ENCODE measurements at regions not wholly inside any gene's neighbourhood (a gene's known extent, or its start where the extent isn't known, plus 50 kb on each side); places are given as distances from the start of the nearest gene placed in this dataset.
A peak's percentile ranks its signal among the peaks of the same experiment; 100 is the strongest.
"Not testable (repeated sequence)": the region's sequence is repeated elsewhere in the genome, so short reads cannot be mapped to it uniquely, and the experiment has no call there.

DNA sequence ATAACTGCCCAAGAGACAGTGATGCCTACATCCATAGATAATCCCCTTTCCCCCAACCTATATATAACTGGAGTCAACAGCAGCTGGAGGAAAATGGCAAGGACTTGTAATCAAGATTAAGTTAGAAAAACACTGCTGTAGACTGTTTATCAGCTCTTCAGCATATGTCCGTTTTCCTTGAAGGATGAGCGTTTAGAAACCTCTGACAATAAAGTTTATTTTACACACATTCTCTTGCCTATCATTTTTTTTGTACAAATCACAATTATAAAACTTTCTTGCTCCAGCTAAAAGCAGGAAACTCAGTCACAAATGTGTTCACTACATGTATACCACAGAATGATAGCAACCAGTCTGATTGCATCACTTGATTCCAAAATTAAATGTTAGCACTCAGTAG is 50.8 kb downstream of the PPIAL4G start:
- Mint-ChIP-seq H3K4me1 (peaks cover 18% of the 10 kb centered on the region), H3K27ac (peak overlapping the region; percentile 59)
- DNase-seq; H3K27me3 Mint-ChIP-seq; H3K36me3 Mint-ChIP-seq (ENCODE audit: low read depth); H3K9me3 ChIP-seq (ENCODE audit: control insufficient read depth, low read length, poor library complexity, severe bottlenecking); H3K4me3 Mint-ChIP-seq; ATAC-seq: not testable (repeated sequence)

DNA sequence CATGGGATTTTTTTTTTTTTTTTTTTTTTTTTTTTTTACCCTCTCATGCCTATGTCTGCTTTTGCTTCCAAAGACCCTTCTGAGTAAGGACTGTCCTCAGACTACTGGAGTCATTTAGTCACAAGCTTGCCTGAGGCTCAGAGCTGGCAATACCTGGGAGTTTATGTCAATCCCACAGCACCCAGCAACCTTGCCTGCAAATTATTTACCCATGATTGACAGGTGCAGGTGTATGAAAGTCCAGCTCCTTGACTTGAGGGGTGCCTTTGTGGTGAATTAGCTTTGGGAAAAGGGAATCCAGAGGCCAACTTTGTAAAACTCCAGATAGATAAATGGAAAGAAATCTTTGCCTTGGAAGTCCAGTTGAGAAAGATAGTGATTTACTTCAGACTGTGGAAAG is 53.2 kb downstream of the PPIAL4G start:
- H3K36me3 Mint-ChIP-seq (ENCODE audit: low read depth); H3K4me3 Mint-ChIP-seq; ATAC-seq; H3K27me3 Mint-ChIP-seq; H3K9me3 ChIP-seq (ENCODE audit: control insufficient read depth, low read length, poor library complexity, severe bottlenecking); DNase-seq: not testable (repeated sequence)
- Mint-ChIP-seq H3K27ac (peak overlapping the region; percentile 19), H3K4me1 (peaks cover 15% of the 10 kb centered on the region)

DNA sequence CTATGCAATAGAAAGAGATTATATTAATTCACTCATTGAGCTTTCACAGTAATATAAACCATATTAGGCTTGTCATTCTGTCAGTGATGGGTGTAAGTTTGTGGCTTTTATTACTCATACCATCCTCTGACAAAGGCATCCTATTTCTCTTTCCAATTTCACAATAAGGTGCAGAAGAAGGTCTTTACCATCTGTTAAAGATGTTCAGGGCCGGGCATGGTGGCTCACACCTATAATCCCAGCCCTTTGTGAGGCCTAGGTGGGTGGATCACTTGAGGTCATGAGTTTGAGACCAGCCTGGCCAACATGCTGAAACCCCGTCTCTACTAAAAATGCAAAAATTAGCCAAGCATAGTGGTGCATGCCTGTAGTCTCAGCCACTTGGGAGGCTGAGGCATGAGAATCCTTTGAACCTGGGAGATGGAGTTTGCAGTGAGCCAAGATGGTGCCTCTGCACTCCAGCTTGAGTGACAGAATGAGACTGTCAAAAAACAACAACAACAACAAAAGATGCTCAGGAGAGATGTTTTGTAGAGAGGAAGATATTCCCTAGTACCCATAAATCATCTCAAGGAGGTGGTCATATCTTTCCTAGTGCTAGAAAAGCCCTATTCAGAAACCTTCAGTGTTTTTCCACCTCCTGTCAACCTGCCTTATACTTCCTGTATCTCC is 56.0 kb downstream of the PPIAL4G start:
- DNase-seq; H3K27me3 Mint-ChIP-seq; H3K27ac Mint-ChIP-seq; H3K9me3 ChIP-seq (ENCODE audit: control insufficient read depth, low read length, poor library complexity, severe bottlenecking); ATAC-seq; H3K4me3 Mint-ChIP-seq; H3K36me3 Mint-ChIP-seq (ENCODE audit: low read depth): not testable (repeated sequence)
- H3K4me1 Mint-ChIP-seq = peaks cover 19% of the 10 kb centered on the region

DNA sequence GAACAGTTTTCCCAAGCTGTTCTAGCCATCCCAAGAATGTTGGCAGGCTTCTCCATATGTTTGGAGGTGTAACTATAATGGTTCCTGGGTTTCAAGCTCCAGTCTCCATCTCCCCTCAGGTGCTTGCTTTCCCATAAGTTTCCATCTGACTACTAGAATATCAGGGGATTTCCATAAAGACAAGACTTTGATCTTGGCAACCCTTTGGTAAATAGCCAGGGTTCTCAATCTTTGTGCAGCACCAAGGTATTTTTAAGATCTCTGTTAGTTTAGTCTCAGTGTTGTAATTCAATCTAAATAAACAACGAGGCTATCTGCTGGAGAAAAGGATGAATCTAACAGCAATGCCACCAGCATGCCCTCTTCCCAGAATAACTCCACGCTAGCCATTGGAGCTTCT is 56.7 kb downstream of the PPIAL4G start:
- not testable (repeated sequence) for H3K4me3 Mint-ChIP-seq; ATAC-seq; H3K27me3 Mint-ChIP-seq; H3K27ac Mint-ChIP-seq; H3K36me3 Mint-ChIP-seq (ENCODE audit: low read depth); DNase-seq; H3K9me3 ChIP-seq (ENCODE audit: control insufficient read depth, low read length, poor library complexity, severe bottlenecking)
- H3K4me1 Mint-ChIP-seq = peaks cover 19% of the 10 kb centered on the region

DNA sequence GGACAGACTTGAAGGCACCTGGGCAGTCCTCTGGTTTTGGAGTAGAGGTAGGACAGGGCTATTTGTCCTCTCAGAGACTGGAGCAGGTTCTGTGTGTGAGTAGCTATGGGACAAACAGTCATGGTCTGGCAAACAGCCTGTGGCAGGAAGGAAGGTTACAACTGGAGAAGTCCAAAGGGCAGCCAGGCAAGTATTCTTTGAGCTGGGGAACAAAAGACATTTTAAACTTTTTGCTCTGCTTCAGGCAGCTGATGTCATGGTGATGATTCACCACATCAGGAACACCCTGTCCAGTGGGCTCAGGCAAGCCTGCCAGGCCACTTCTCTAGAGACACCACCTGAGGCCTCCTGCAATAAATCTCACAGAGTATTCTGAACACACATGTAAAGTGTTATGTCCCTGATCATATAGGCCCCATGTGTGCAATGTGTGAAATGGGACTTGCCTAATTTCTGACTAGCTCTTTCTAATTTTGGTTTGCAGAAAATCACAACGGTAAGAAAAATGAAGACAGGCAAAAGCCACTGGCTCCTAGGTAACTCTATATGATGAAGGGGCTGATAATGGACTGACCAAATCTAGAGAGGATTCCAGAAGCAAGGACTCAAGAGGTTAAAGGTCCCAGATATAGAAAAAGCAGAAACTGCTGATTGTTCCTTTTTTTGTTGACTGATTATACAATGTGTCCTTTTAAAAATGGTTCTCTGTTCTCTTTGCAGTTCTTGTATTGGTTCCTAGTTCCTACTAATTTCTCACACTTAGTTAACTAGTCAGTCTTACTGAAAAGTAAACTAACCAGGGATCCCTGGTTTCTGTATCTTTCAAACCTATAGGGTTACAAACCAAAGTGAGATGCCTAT is 58.7 kb downstream of the PPIAL4G start:
- not testable (repeated sequence) for DNase-seq; H3K36me3 Mint-ChIP-seq (ENCODE audit: low read depth); ATAC-seq; H3K9me3 ChIP-seq (ENCODE audit: control insufficient read depth, low read length, poor library complexity, severe bottlenecking); H3K27me3 Mint-ChIP-seq; H3K4me3 Mint-ChIP-seq
- Mint-ChIP-seq H3K4me1 (peaks cover 19% of the 10 kb centered on the region), H3K27ac (peak overlapping the region; percentile 43)

DNA sequence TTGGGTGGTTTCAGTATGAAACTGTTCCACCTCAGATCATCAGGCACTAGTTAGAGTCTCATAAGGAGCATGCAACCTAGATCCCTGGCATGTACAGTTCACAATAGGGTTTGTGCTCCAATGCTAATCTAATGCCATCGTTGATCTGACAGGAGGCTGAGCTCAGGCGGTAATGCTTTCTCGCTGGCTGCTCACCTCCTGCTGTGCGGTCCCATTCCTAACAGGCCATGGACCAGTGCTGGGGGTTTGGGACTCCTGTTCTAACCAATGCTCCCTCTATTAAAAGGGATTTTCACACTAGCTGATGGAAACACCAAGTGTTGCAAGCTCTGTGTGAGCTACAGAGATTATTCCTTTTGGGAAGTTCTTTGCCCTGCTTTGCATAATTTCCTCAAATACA is 60.2 kb downstream of the PPIAL4G start:
- H3K4me3 Mint-ChIP-seq; H3K27ac Mint-ChIP-seq; H3K36me3 Mint-ChIP-seq (ENCODE audit: low read depth); H3K27me3 Mint-ChIP-seq; ATAC-seq; H3K9me3 ChIP-seq (ENCODE audit: control insufficient read depth, low read length, poor library complexity, severe bottlenecking); DNase-seq: not testable (repeated sequence)
- H3K4me1 Mint-ChIP-seq = peaks cover 14% of the 10 kb centered on the region

DNA sequence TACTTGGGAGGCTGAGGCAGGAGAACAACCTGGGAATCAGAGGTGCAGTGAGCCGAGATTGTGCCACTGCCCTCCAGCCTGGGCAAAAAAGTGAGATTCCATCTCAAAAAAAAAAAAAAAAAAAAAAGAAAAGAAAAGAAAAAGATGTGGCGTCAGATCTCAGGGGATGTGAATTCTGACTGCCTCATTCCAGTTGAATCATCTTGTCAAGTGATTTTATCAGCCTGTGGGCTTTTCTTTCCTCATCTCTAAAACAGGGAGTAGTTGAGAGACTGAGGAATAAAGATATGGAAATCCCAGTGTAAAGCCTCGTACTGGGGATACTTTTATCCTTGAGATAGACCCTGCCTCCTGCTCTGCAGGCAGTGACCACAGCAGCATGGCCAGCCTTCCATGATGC is 65.9 kb downstream of the PPIAL4G start:
- not testable (repeated sequence) for ATAC-seq

DNA sequence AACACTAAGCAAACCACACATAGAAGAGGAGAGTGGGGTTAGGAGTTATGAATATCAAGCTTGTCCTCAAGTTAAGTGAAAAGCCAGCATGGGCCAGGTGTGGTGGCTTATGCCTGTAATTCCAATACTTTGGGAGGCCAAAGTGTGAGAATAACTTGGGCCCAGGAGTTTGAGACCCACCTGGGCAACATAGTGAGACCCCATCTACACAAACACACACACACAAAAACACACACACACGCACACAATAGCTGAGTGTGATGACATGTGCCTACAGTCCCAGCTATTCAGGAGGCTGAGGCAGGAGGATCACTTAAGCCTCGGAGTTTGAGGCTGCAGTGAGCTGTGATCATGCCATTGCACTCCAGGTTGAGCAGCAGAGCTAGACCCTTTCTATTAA is 69.7 kb downstream of the PPIAL4G start:
- not testable (repeated sequence) for H3K4me3 Mint-ChIP-seq; H3K36me3 Mint-ChIP-seq (ENCODE audit: low read depth)

More for the DNA sequence above, 65.9 kb downstream of the PPIAL4G start:
- not testable (repeated sequence) for DNase-seq; H3K4me3 Mint-ChIP-seq; H3K9me3 ChIP-seq (ENCODE audit: control insufficient read depth, low read length, poor library complexity, severe bottlenecking); H3K27me3 Mint-ChIP-seq; H3K36me3 Mint-ChIP-seq (ENCODE audit: low read depth); H3K4me1 Mint-ChIP-seq; H3K27ac Mint-ChIP-seq

DNA sequence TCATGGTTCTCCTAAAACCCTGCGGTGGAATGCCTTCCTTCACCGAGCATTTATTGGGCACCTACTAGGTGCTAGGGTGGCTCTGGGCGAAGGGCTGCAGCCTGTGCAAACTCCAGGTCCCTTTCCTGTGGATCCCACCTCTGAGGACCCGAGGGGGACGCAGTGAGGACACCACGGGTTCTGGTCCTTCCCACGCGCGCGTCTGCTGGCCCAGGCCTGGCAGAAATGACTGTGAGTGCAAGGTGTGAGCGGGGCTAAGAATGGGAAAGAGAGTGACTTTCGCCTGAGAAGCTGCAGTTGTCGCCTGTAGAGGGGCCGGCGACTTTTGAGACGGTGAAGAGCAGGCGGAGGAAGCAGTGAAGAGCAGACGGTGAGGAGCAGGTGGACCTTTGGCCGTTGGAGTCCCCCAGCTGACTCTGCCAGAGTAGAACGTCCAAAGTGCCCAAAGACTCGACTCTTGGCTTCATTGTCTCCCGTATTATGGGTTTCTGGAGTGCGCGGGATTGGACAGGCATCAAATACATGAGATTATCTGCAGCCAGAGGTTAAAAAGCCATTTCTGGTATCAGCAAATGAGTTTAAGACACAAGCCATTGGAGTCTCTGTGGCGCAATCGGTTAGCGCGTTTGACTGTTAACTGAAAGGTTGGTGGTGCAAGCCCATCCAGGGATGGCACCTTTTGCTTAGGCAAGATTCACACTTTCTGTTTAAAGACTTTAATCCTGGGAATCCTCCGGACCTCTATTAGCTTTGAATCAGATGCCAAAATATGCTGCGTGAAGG is 78.1 kb downstream of the PPIAL4G start:
- not testable (repeated sequence) for H3K4me3 Mint-ChIP-seq; H3K9me3 ChIP-seq (ENCODE audit: control insufficient read depth, low read length, poor library complexity, severe bottlenecking); ATAC-seq; DNase-seq; H3K36me3 Mint-ChIP-seq (ENCODE audit: low read depth); H3K27me3 Mint-ChIP-seq
- H3K4me1 Mint-ChIP-seq = peaks cover 28% of the 10 kb centered on the region
- peak overlapping the region; percentile 79 for H3K27ac Mint-ChIP-seq

More for the DNA sequence above, 69.7 kb downstream of the PPIAL4G start:
- not testable (repeated sequence) for H3K27ac Mint-ChIP-seq; H3K27me3 Mint-ChIP-seq; H3K4me1 Mint-ChIP-seq; ATAC-seq; DNase-seq; H3K9me3 ChIP-seq (ENCODE audit: control insufficient read depth, low read length, poor library complexity, severe bottlenecking)

DNA sequence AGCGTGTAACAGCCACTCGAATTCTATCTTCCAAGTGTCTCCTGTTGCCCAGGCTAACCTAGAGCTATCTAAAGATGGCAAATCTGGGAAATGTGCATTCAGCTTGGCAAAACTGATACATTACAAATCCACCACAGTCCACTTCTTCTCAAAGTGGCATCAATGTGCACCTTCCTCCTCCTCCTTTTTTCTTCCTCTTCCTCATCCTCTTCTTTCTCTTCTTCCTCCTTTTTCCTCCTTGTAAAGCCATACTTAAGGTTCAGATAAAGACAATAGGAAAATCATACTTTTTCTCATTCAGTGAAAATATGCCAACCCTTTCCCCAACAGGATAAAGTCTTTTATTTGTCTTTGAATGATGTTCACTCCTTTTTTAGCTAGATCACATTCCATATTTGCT is 79.2 kb downstream of the PPIAL4G start:
- ATAC-seq; H3K36me3 Mint-ChIP-seq (ENCODE audit: low read depth); DNase-seq; H3K9me3 ChIP-seq (ENCODE audit: control insufficient read depth, low read length, poor library complexity, severe bottlenecking); H3K27me3 Mint-ChIP-seq: not testable (repeated sequence)
- H3K27ac Mint-ChIP-seq = peak overlapping the region; percentile 79
- H3K4me3 Mint-ChIP-seq = peak overlapping the region; percentile 73
- peaks cover 28% of the 10 kb centered on the region for H3K4me1 Mint-ChIP-seq

DNA sequence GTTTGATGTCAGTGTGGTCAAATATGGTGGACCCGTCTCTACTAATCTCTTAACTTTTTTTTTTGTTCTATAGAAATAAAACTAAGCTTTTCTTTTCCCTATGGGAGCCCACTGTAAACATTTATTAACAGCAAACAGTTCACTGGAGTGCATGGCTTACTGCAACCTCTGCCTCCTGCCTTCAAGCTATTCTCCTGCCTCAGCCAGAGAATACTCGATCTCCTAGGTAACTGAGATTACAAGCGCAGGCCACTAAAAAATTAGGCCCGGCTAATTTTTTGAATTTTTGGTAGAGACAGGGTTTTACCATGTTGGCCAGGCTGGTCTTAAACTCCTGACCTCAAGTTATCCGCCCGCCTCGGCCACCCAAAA is 80.0 kb downstream of the PPIAL4G start:
- not testable (repeated sequence) for DNase-seq; H3K9me3 ChIP-seq (ENCODE audit: control insufficient read depth, low read length, poor library complexity, severe bottlenecking); H3K36me3 Mint-ChIP-seq (ENCODE audit: low read depth); ATAC-seq; H3K27me3 Mint-ChIP-seq
- H3K4me1 Mint-ChIP-seq = peaks cover 26% of the 10 kb centered on the region
- H3K27ac Mint-ChIP-seq = peak overlapping the region; percentile 99
- peak overlapping the region; percentile 100 for H3K4me3 Mint-ChIP-seq

DNA sequence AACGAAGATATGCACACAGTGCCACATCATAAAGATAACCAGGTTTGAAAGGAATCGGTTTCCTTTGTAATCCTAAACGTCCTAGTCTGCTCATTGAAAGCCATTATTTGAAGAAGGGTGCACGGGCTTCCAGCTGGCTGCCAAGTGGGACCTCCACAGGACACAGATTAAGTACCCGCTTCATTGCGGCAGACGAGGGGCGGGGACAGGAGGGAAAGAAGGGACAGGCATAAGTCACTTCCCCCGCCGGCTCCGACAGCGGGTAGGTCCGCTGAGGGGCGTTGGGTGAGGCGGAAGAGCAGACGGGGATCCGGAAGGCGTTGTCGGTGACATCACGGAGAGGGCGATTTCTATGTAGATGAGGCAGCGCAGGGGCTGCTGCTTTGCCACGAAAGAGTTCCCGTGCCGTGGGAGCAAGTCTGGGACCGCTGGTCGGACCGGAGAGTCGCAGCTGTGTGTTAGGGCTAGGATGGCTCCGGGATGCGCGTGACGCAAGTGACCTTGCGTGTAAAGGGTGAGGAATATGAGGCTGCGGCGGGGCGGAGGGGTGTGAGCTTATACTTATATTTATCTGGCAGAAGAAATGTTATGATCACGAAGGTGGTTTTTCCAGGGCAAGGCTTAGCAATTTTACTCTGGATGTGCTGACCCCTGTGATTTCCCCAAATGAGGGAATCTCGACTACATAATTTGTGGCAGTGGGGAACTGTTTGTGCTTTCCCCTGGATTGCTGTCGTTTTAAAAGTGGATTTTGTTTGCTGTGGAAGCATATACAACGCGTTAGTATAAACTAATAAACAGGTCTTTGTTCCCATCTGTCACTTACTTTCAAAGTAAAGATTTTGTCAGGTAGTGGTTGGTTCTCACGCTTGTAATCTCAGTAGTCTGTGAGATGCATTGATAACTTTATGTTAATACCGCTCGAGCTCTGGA is 80.7 kb downstream of the PPIAL4G start:
- peak; percentile 92 for ATAC-seq
- H3K36me3 Mint-ChIP-seq (ENCODE audit: low read depth); H3K27me3 Mint-ChIP-seq; H3K9me3 ChIP-seq (ENCODE audit: control insufficient read depth, low read length, poor library complexity, severe bottlenecking): not testable (repeated sequence)
- H3K4me3 Mint-ChIP-seq = peak overlapping the region; percentile 100
- H3K4me1 Mint-ChIP-seq = peaks cover 26% of the 10 kb centered on the region
- H3K27ac Mint-ChIP-seq = peak overlapping the region; percentile 99
- DNase-seq = peak; percentile 68 to 79 (median 71)

Data from T-helper 17 cell (primary cell).